ENCODE measurements at regions not wholly inside any gene's neighbourhood (a gene's known extent, or its start where the extent isn't known, plus 50 kb on each side); places are given as distances from the start of the nearest gene placed in this dataset.
"Not testable (repeated sequence)": the region's sequence is repeated elsewhere in the genome, so short reads cannot be mapped to it uniquely, and the experiment has no call there.

DNA sequence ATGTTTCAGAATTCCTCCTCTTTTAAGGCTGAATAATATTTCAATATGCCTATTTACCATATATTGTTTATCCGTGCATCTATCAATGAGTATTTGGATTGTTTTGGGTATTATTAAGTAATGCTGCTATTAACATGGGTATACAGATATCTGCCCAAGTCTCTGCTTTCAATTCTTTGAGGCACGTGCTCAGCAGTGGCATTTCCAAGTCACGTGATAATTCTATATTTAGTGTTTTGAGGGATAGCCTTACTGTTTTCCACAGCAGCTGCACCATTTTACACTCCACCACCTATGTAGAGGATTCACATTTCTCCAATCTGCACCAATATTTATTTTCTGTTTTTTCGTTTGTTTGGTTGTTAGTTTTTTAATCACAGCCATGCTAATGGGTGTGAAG is 636.8 kb upstream of the ANKRD30A start:
- DNase-seq: no peak

DNA sequence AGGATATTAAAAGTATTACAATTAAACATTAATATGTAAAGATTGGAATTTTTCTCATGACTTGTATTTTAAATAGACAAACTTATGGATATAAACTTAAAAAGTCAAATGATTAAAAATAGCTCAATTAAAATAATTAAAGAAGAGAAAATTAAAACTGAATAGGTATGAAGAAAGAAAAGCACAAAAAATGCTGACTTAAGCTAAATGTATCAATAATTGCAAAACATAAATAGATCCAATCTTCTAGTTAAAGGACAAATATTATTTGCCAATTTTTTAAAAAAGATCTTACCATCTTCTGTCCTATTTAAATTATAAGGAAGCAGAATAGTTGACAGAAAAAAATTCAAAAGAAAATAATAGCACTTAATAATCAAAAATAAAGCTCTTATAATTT is 646.3 kb upstream of the ANKRD30A start:
- no peak for DNase-seq

- DNase-seq: no peak
Measured at GRCh38 chr10:36476399-36476798, 649.0 kb upstream of the ANKRD30A start.

DNA sequence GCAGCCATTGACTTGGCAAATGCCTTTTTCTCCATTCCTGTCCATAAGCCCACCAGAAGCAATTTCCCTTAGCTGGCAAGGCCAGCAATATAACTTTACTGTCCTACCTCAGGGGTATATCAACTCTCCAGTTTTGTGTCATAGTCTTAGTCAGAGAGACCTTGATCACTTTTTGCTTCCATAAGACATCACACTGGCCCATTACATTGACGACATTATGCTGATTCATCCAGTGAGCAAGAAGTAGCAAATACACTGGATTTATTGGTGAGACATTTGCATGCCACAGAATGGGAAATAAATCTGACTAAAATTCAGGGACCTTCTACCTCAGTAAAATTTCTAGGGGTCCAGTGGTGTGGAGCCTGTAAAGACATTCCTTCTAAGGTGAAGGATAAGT is 649.7 kb upstream of the ANKRD30A start:
- no peak for DNase-seq

DNA sequence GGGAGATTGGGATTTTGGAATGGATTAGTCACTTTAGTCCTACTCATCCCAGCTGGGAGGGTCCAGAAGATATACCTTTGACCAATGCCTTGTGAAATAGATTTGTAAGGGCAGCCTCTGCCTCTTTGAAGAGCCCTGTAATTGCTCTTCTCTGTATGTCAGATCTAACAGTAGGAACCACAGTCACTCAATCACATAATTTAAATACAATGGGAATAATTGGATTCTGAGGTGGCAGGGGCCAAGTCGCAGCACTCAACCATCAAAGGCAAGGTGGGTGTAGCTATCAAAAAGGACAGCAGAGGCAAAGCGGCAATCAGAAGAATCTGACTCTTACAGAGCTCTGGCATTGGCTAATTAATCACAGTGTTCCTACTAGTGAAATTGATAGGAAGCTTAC is 650.9 kb upstream of the ANKRD30A start:
- DNase-seq: no peak

GRCh38 chr10:36473122-36473521 is 652.3 kb upstream of the ANKRD30A start:
- no peak for DNase-seq

DNA sequence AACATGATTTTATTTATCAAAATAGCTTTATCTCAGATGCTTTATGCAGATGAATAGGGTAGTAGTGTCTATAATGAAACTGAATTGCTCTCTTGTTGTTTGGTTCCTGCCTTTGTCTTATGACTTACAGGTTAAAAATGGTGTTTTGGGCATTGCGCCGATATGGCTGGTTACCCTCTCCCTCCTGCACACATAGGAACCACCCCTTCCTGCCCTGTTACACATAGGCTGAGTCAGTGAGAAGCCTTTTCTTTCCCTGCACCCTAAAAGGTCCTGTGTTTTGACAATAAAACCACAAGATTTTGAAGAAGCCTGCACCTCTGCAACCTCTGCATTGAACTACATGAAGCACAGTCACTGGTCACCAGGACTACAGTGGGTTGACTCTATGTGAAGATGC is 655.8 kb upstream of the ANKRD30A start:
- DNase-seq: no peak

- no peak for DNase-seq
Measured at GRCh38 chr10:36468620-36469019, 656.8 kb upstream of the ANKRD30A start.

GRCh38 chr10:36465604-36466379 is 659.6 kb upstream of the ANKRD30A start:
- no peak for DNase-seq

- no peak for DNase-seq
Measured at GRCh38 chr10:36464291-36464690, 661.1 kb upstream of the ANKRD30A start.

DNA sequence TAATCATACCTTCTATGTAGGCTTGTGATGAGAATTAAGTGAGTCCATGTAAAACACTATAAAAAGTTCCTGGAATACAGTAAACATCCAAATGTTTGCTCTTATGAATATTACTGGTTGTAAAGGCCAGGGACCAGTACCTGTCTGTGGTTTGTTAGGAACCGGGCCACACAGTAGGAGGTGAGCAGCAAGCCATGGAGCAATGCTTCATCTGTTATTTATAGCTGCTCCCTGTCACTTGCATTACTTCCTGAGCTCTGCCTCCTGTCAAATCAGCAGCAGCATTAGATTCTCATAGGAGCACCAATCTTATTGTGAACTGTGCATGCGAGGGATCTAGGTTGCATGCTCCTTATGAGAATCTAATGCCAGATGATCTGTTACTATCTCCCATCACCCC is 662.0 kb upstream of the ANKRD30A start:
- DNase-seq: no peak

GRCh38 chr10:36462194-36462593 is 663.2 kb upstream of the ANKRD30A start:
- no peak for DNase-seq

- not testable (repeated sequence) for DNase-seq
Measured at GRCh38 chr10:36458437-36458836, 667.0 kb upstream of the ANKRD30A start.

DNA sequence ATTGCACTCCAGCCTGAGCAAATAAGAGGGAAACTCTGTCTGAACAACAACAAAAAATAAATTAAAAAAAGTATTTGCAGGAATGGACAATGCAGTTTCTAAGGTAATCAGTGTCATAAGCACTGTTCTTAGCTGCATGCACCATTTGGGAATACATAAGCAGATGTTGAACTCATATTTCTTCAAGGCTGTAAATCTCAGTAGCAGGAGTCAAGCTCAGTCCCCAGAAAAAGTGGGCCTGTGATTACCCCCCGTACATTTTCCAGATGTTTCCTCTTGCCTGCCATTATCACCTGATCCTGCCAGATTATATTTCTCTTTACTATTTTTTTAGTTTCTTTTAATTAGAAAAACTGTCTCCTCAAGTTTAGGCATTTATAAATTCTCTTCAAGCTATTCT is 667.6 kb upstream of the ANKRD30A start:
- no peak for DNase-seq

- no peak for DNase-seq
Measured at GRCh38 chr10:36455526-36456133, 669.8 kb upstream of the ANKRD30A start.

DNA sequence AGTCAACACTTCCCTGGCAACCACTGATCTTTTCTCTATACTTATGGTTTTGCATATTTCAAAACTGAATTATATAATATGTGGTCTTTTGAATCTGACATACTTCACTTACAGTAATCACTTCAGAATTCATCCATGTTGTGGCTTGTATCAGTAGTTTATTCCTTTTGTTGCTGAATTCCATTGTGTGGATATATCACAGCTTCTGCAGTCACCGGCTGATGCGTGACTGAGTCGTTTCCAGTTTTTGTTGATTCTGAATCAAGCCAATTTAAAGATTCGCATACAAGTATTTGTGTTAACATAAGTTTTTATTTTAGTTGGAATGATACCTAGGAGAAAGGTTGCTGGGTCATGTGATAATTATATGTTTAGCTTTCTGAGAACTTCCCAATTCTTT is 672.5 kb upstream of the ANKRD30A start:
- no peak for DNase-seq

GRCh38 chr10:36451391-36451970 is 673.9 kb upstream of the ANKRD30A start:
- no peak for DNase-seq

DNA sequence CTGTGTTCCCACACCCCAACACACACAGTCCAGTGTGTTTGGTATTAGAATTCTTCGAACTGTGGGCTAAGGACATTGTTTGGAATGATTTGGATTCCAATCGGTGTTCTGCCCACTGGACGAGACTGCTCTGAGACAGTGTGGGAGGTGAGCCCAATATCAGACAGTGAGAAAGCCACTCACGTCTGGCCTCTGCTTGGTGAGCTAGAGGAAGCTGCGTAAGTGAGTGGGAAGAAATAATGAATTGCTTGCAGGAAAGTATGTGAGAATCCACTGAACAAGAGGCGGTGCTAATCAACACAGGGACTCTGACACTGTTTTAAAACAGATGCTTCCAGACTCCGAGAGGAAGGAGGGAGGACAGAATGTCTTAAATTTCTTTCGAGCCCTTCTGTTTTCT is 675.0 kb upstream of the ANKRD30A start:
- no peak for DNase-seq

- no peak for DNase-seq
Measured at GRCh38 chr10:36448760-36449691, 676.4 kb upstream of the ANKRD30A start.

- no peak for DNase-seq
Measured at GRCh38 chr10:36446881-36447280, 678.5 kb upstream of the ANKRD30A start.

DNA sequence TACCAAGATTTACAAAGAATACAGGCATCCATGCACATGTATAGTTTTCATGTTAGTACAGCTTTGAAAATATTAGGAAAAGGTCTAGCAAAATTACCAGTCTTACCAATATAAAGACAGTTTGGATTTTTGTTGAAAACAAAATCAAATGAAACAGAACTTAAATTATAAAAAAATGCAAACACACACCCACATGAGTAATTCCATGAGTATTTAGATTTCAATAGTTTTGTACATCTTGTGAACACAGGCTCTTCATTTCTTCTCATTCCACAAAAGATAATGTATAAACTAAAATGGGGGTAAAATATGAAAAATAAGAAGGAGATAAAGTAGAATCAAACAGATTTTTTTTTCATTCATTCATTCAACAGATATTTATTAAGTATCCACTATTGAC is 682.2 kb upstream of the ANKRD30A start:
- DNase-seq: no peak

DNA sequence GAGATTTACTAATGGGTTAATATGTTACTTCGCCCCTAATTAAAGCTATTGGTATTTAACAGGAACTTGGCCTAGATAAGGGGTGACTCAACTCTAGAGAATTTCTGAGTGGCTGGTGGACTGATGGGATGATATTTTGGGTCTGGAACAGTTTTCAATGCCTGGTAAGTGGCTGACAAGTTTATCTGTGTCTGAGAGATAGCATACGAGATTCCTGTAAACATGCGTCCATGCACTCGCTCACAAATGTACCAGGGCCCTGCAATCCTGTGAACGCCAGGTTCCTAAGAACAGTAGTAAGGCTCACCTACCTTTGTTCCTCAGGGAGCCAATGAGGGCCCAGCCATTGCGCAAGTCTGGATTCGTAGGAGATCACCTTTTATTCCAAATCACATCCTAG is 683.8 kb upstream of the ANKRD30A start:
- DNase-seq: no peak

- DNase-seq: no peak
Measured at GRCh38 chr10:36440539-36440938, 684.9 kb upstream of the ANKRD30A start.
